HepG2 (cell line): ENCODE measurements at regions not wholly inside any gene's neighbourhood (a gene's known extent, or its start where the extent isn't known, plus 50 kb on each side); places are given as distances from the start of the nearest gene placed in this dataset.
"Not testable (repeated sequence)": the region's sequence is repeated elsewhere in the genome, so short reads cannot be mapped to it uniquely, and the experiment has no call there.

Experiments used
- ATAC-seq: fragments of 200-7000 bp; cut with Tn5 transposase; 3 replicates; pipeline ENCODE4 v1.9.1; 2020; ENCODE audit warnings: mild to moderate bottlenecking, moderate library complexity
- BruUV-seq: library from RNA; stranded (reverse); fragments of 400-500 nt; replicated peaks from 2 replicates; lab custom pipeline; 2021; lab: Mats Ljungman, UMichigan
- CTCF ChIA-PET: fragments of 300-600 bp; formaldehyde crosslinking; extraction: SDS; loops from one replicate; lab custom pipeline; 2021; ENCODE audit warnings: low total read pairs, inconsistent platforms, low intra/inter-chr PET ratio; lab: Yijun Ruan, JAX
- POLR2A ChIA-PET: fragments of 350-600 bp; sonication (Branson Sonifier 250); formaldehyde crosslinking; loops from one replicate; lab custom pipeline; 2020; ENCODE audit warnings: antibody characterized with exemption, inconsistent platforms; lab: Yijun Ruan, JAX
- DNase-seq: peaks from one replicate; pipeline ENCODE4 v3.0.0-alpha.2; 2015; ENCODE audit warnings: low spot score
- FAIRE-seq: peaks from 3 replicates; lab custom pipeline; 2011; peaks lifted over from hg19 to GRCh38; lab: Jason Lieb, UNC
- H2AFZ ChIP-seq: one replicate; pipeline ENCODE4 v1.6.1; 2011; ENCODE audit warnings: low read length, inconsistent platforms
- H3K27ac ChIP-seq: fragments of 300-600 bp; 3 replicates; pipeline ENCODE4 v1.8.0; 2011; ENCODE audit warnings: mixed run types, mild to moderate bottlenecking, mixed read lengths, low read length, inconsistent platforms; ENCODE audit not compliant: insufficient read depth; ENCODE audit errors: extremely low read length
- H3K27me3 ChIP-seq, 2 experiments: fragments of 200-600 bp in 1 of 2; 2 replicates in 1 of 2; 3 replicates in 1 of 2; pipeline versions ENCODE4 v1.6.0 to v1.8.0; 2011; ENCODE audit warnings: low read length in 2 of 2, mild to moderate bottlenecking in 2 of 2, moderate library complexity in 2 of 2, inconsistent platforms in 1 of 2; ENCODE audit not compliant: insufficient read depth in 2 of 2, control insufficient read depth in 1 of 2
- H3K36me3 ChIP-seq, 2 experiments: fragments of 200-600 bp in 1 of 2; replicated peaks in 1 of 2; 2 replicates in 1 of 2; 3 replicates in 1 of 2; pipeline versions ENCODE4 v1.5.1 to v1.8.0; 2011; ENCODE audit warnings: low read length in 2 of 2, inconsistent platforms in 1 of 2; ENCODE audit not compliant: insufficient read depth in 2 of 2, control insufficient read depth in 1 of 2
- H3K4me1 ChIP-seq: 2 replicates; pipeline ENCODE4 v1.5.1; 2012; ENCODE audit warnings: low read length, inconsistent platforms; ENCODE audit not compliant: insufficient read depth
- H3K4me2 ChIP-seq: 2 replicates; pipeline ENCODE4 v1.6.0; 2011; ENCODE audit warnings: low read depth, low read length, inconsistent platforms
- H3K4me3 ChIP-seq, 3 experiments: fragments of 200-600 bp in 1 of 3; sonication (generic), shearing (Covaris generic) in 1 of 3; replicated peaks in 1 of 3; 2 replicates each; pipeline ENCODE4 v1.5.1; 2011 to 2016; ENCODE audit warnings: low read length in 3 of 3, inconsistent platforms in 2 of 3, low read depth in 2 of 3, mild to moderate bottlenecking in 2 of 3, control low read depth in 1 of 3, mixed read lengths in 1 of 3; ENCODE audit not compliant: insufficient read depth in 1 of 3
- H3K79me2 ChIP-seq: one replicate; pipeline ENCODE4 v1.6.1; 2011; ENCODE audit warnings: low read length, inconsistent platforms; ENCODE audit not compliant: insufficient read depth
- H3K9ac ChIP-seq: 2 replicates; pipeline ENCODE4 v1.6.0; 2011; ENCODE audit warnings: mild to moderate bottlenecking, low read depth, low read length, inconsistent platforms; ENCODE audit not compliant: insufficient read depth
- H3K9me3 ChIP-seq: 2 replicates; pipeline ENCODE4 v1.5.1; 2012; ENCODE audit warnings: mild to moderate bottlenecking, low read length
- H4K20me1 ChIP-seq: 2 replicates; pipeline ENCODE4 v1.6.0; 2011; ENCODE audit warnings: inconsistent platforms, mild to moderate bottlenecking, low read length, moderate library complexity; ENCODE audit not compliant: insufficient read depth
- HINFP ChIP-seq: sonication (generic); formaldehyde crosslinking; IDR thresholded peaks from 2 replicates; pipeline ENCODE4 v1.4.0; 2020; ENCODE audit warnings: low read depth, mild to moderate bottlenecking, missing genetic modification reagents
- HOXA7 ChIP-seq: sonication (generic); formaldehyde crosslinking; IDR thresholded peaks from 2 replicates; pipeline ENCODE4 v1.8.1; 2022; ENCODE audit warnings: mild to moderate bottlenecking, missing genetic modification reagents, moderate library complexity
- NBN ChIP-seq: fragments of 450-650 bp; conservative IDR thresholded peaks from 2 replicates; pipeline ENCODE4 v1.6.1; 2017
- ZFP36L1 ChIP-seq: sonication (generic); formaldehyde crosslinking; IDR thresholded peaks from 2 replicates; pipeline ENCODE4 v1.8.0; 2022; ENCODE audit warnings: mild to moderate bottlenecking, missing genetic modification reagents, moderate library complexity
- ZMYM4 ChIP-seq: sonication (generic); formaldehyde crosslinking; IDR thresholded peaks from 2 replicates; pipeline ENCODE4 v1.8.1; 2023; ENCODE audit warnings: mild to moderate bottlenecking, missing genetic modification reagents
- ZNF281 ChIP-seq: sonication (generic); formaldehyde crosslinking; IDR thresholded peaks from 2 replicates; pipeline ENCODE4 v1.4.0; 2020; ENCODE audit warnings: missing genetic modification reagents, borderline replicate concordance
- ZNF800 ChIP-seq: sonication (generic); formaldehyde crosslinking; IDR thresholded peaks from 2 replicates; pipeline ENCODE4 v1.4.0; 2020; ENCODE audit warnings: missing genetic modification reagents
- WGBS: methylation state at CpG from one replicate; pipeline ENCODE4 v1.1.6; 2017; ENCODE audit warnings: low lambda C conversion rate; 5-methylcytosine and 5-hydroxymethylcytosine counted together
- in situ Hi-C: cut with HindIII; loops from 2 replicates; pipeline ENCODE4 v1.10.0; 2017; ENCODE audit warnings: low pct_unique_long_range_greater_than_20kb; ENCODE audit not compliant: extremely low pct_ligation_motif_present
- intact Hi-C: fragments of 100-400 bp; cut with micrococcal nuclease; formaldehyde crosslinking; loops from one replicate; pipeline ENCODE4 v1.10.0; 2022; ENCODE audit not compliant: unreplicated experiment

GRCh38 chr5:104452550-104452949 is 890.0 kb upstream of the NUDT12 start (continued):
- TF ChIP-seq ZMYM4 (CRISPR knock-in tag): no peak
- no peak for TF ChIP-seq ZFP36L1 (CRISPR knock-in tag)
- TF ChIP-seq HOXA7 (CRISPR knock-in tag): no peak

GRCh38 chr5:104451911-104452310 is 889.3 kb upstream of the NUDT12 start:
- BruUV-seq, H2AFZ ChIP-seq, intact Hi-C loops, H3K9ac ChIP-seq, H3K27me3 ChIP-seq, H3K9me3 ChIP-seq, POLR2A ChIA-PET, H3K79me2 ChIP-seq, H3K27ac ChIP-seq, H3K4me2 ChIP-seq, H3K4me1 ChIP-seq, ATAC-seq, H3K4me3 ChIP-seq, in situ Hi-C loops, FAIRE-seq, DNase-seq, H4K20me1 ChIP-seq, H3K36me3 ChIP-seq, CTCF ChIA-PET: not testable (repeated sequence)
- 0 out of 2 replicates have a peak, but pooled peaks have one; percentile 12 for TF ChIP-seq ZNF281
- WGBS: 91% methylated on average over 20 of the region's 28 CpGs

GRCh38 chr5:104444656-104445055 is 882.1 kb upstream of the NUDT12 start:
- Histone ChIP-seq H3K27me3 (no peaks in the 10 kb centered on the region), H2AFZ (no peak overlapping the region), H3K4me3 (no peak overlapping the region), H3K9ac (no peak overlapping the region), H3K27ac (no peak overlapping the region), H4K20me1 (no peaks in the 10 kb centered on the region), H3K9me3 (no peaks in the 10 kb centered on the region), H3K36me3 (no peaks in the 10 kb centered on the region), H3K4me2 (no peak overlapping the region), H3K79me2 (no peaks in the 10 kb centered on the region), H3K4me1 (no peaks in the 10 kb centered on the region)
- ChIA-PET POLR2A (no interaction called here), CTCF (no interaction called here)
- WGBS: 53% methylated on average over 5 of the region's 5 CpGs
- FAIRE-seq: no peak
- ATAC-seq: no peak
- no TSS peak for BruUV-seq
- DNase-seq: no peak
- TF ChIP-seq ZNF800 (no peak), ZMYM4 (CRISPR knock-in tag) (no peak), NBN (no peak), HINFP (CRISPR knock-in tag) (no peak)
- intact Hi-C loops (no loop called here), in situ Hi-C loops (no loop called here)
